ENCODE measurements at regions not wholly inside any gene's neighbourhood (a gene's known extent, or its start where the extent isn't known, plus 50 kb on each side); places are given as distances from the start of the nearest gene placed in this dataset.

- no peaks in the 10 kb centered on the region for H3K36me3 ChIP-seq (ENCODE audit: control insufficient read depth, insufficient read depth, low read length)
- H3K4me2 ChIP-seq (ENCODE audit: low read length) = no peak overlapping the region
- no peaks in the 10 kb centered on the region for H3K9me3 ChIP-seq (ENCODE audit: control insufficient read depth, low read length)
- H3K4me3 ChIP-seq (ENCODE audit: low read depth, low read length) = no peak overlapping the region
- H2AFZ ChIP-seq = no peak overlapping the region
- H3K4me1 ChIP-seq = no peaks in the 10 kb centered on the region
- no peak overlapping the region for H3K9ac ChIP-seq
- H3K27me3 ChIP-seq (ENCODE audit: control insufficient read depth, insufficient read depth, low read length) = no peaks in the 10 kb centered on the region
- H3K79me2 ChIP-seq = no peaks in the 10 kb centered on the region
- H3K27ac ChIP-seq = no peak overlapping the region
- no peak for TF ChIP-seq CTCF (IDR thresholded peaks at IDR 0.05)
Observed at GRCh38 chr5:17831279-17831678, 197.0 kb downstream of the TAF11L14 start.

GRCh38 chr5:17832949-17833745, 198.9 kb downstream of the TAF11L14 start:
- H3K4me3 ChIP-seq (ENCODE audit: low read depth, low read length) = no peak overlapping the region
- no peak overlapping the region for H3K27ac ChIP-seq
- no peak overlapping the region for H3K4me2 ChIP-seq (ENCODE audit: low read length)
- H2AFZ ChIP-seq = no peak overlapping the region
- no peaks in the 10 kb centered on the region for H3K36me3 ChIP-seq (ENCODE audit: control insufficient read depth, insufficient read depth, low read length)
- no peaks in the 10 kb centered on the region for H3K27me3 ChIP-seq (ENCODE audit: control insufficient read depth, insufficient read depth, low read length)
- H3K9ac ChIP-seq = no peak overlapping the region
- no peaks in the 10 kb centered on the region for H3K4me1 ChIP-seq
- no peaks in the 10 kb centered on the region for H3K9me3 ChIP-seq (ENCODE audit: control insufficient read depth, low read length)
- no peaks in the 10 kb centered on the region for H3K79me2 ChIP-seq
- no peak for TF ChIP-seq CTCF (IDR thresholded peaks at IDR 0.05)

GRCh38 chr5:17837757-17838156, 203.5 kb downstream of the TAF11L14 start:
- Histone ChIP-seq H3K79me2 (no peaks in the 10 kb centered on the region), H3K36me3 (ENCODE audit: control insufficient read depth, insufficient read depth, low read length) (no peaks in the 10 kb centered on the region), H3K9ac (no peak overlapping the region), H3K4me3 (ENCODE audit: low read depth, low read length) (no peak overlapping the region), H2AFZ (no peak overlapping the region), H3K9me3 (ENCODE audit: control insufficient read depth, low read length) (no peaks in the 10 kb centered on the region), H3K4me1 (no peaks in the 10 kb centered on the region), H3K27ac (no peak overlapping the region), H3K27me3 (ENCODE audit: control insufficient read depth, insufficient read depth, low read length) (no peaks in the 10 kb centered on the region), H3K4me2 (ENCODE audit: low read length) (no peak overlapping the region)
- no peak for TF ChIP-seq CTCF (IDR thresholded peaks at IDR 0.05)

GRCh38 chr5:17838469-17838868, 204.2 kb downstream of the TAF11L14 start:
- no peaks in the 10 kb centered on the region for H3K79me2 ChIP-seq
- no peak overlapping the region for H3K4me3 ChIP-seq (ENCODE audit: low read depth, low read length)
- no peak overlapping the region for H3K4me2 ChIP-seq (ENCODE audit: low read length)
- H3K36me3 ChIP-seq (ENCODE audit: control insufficient read depth, insufficient read depth, low read length) = no peaks in the 10 kb centered on the region
- H3K27me3 ChIP-seq (ENCODE audit: control insufficient read depth, insufficient read depth, low read length) = no peaks in the 10 kb centered on the region
- no peak overlapping the region for H3K27ac ChIP-seq
- no peaks in the 10 kb centered on the region for H3K4me1 ChIP-seq
- no peak overlapping the region for H2AFZ ChIP-seq
- no peaks in the 10 kb centered on the region for H3K9me3 ChIP-seq (ENCODE audit: control insufficient read depth, low read length)
- no peak for TF ChIP-seq CTCF (IDR thresholded peaks at IDR 0.05)
- H3K9ac ChIP-seq = no peak overlapping the region

- H3K79me2 ChIP-seq = no peaks in the 10 kb centered on the region
- H3K9ac ChIP-seq = no peak overlapping the region
- no peaks in the 10 kb centered on the region for H3K36me3 ChIP-seq (ENCODE audit: control insufficient read depth, insufficient read depth, low read length)
- no peaks in the 10 kb centered on the region for H3K9me3 ChIP-seq (ENCODE audit: control insufficient read depth, low read length)
- H2AFZ ChIP-seq = no peak overlapping the region
- H3K27me3 ChIP-seq (ENCODE audit: control insufficient read depth, insufficient read depth, low read length) = no peaks in the 10 kb centered on the region
- no peak overlapping the region for H3K27ac ChIP-seq
- H3K4me3 ChIP-seq (ENCODE audit: low read depth, low read length) = no peak overlapping the region
- H3K4me2 ChIP-seq (ENCODE audit: low read length) = no peak overlapping the region
- no peaks in the 10 kb centered on the region for H3K4me1 ChIP-seq
- no peak for TF ChIP-seq CTCF (IDR thresholded peaks at IDR 0.05)
Observed at GRCh38 chr5:17839848-17840247, 205.6 kb downstream of the TAF11L14 start.
